ENCODE measurements at regions not wholly inside any gene's neighbourhood (a gene's known extent, or its start where the extent isn't known, plus 50 kb on each side); places are given as distances from the start of the nearest gene placed in this dataset.

DNA sequence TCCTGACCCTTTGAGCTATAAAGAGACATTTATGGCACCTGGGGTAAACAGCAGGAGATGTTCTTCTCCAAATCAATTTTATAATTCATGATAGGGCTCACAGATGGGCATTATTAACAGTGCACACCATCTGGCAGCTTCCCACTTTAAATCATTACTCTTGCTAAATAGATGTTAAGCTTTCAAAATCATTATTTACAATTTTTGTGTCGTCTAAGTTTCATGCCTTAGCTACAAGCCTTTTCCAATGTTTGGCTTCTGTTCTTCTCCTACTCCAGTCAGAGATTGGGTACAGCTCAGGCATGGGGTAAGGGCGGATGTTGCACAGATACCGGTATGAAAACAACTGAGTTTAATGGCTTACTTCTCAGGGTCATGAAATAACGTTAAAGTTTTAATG lies 120.9 kb upstream of the PFN2 start:
- no peak overlapping the region for H3K4me3 ChIP-seq
- no peaks in the 10 kb centered on the region for H3K36me3 ChIP-seq (ENCODE audit: control insufficient read depth in 2 of 2, insufficient read depth in 2 of 2, low read length in 1 of 2)
- 35% methylated on average over 4 of the region's 4 CpGs for WGBS (ENCODE audit: insufficient coverage, insufficient replicate concordance, low lambda C conversion rate, missing lambda C conversion rate)
- in situ Hi-C loops (cut with MboI) (no loop called here), intact Hi-C loops (cut with micrococcal nuclease; ENCODE audit: unreplicated experiment) (no loop called here)
- ChIA-PET RAD21 (ENCODE audit: unreplicated experiment) (interaction anchor here (2.0 kb wide), 1 partner anchor 124 kb away, joined by 4 read pairs; no protein-coding TSS in a partner anchor), SMC1A (ENCODE audit: uncharacterized antibody, unreplicated experiment) (interaction anchor here (1.4 kb wide), 1 partner anchor 155 kb away, joined by 4 read pairs; no protein-coding TSS in a partner anchor), POLR2A (no interaction called here), CTCF (interaction anchor here (1.1 to 1.3 kb wide), 2 partner anchors 16 to 93 kb away, joined by 3 to 4 read pairs; no protein-coding TSS in a partner anchor)
- no peaks in the 10 kb centered on the region for H4K20me1 ChIP-seq (ENCODE audit: control insufficient read depth, insufficient read depth)
- TF ChIP-seq NR2F1 (conservative IDR thresholded peaks at IDR 0.05) = no peak
- H3K9me3 ChIP-seq (replicated peaks; ENCODE audit: control insufficient read depth, insufficient read depth, low read length) = no peaks in the 10 kb centered on the region; the same call in 2 of the 3 replicates
- no peak overlapping the region for H3K27ac ChIP-seq (ENCODE audit: control insufficient read depth, insufficient read depth)
- FAIRE-seq (no peak), DNase-seq (ENCODE audit: low read depth, low spot score) (no peak), ATAC-seq (no peak)
- H3K79me2 ChIP-seq (ENCODE audit: control insufficient read depth, insufficient read depth, low read length) = no peaks in the 10 kb centered on the region
- H2AFZ ChIP-seq (ENCODE audit: control insufficient read depth, low read depth, low read length) = no peak overlapping the region
- no peaks in the 10 kb centered on the region for H3K27me3 ChIP-seq (replicated peaks in 1 of 2; ENCODE audit: control insufficient read depth in 2 of 2, insufficient read depth in 2 of 2, low read length in 1 of 2)
- H3K4me1 ChIP-seq (ENCODE audit: control insufficient read depth, insufficient read depth, low read length) = peaks cover 4% of the 10 kb centered on the region
- H3K4me2 ChIP-seq (ENCODE audit: control insufficient read depth, insufficient read depth) = no peak overlapping the region
- no TSS peak for BruUV-seq (replicated peaks)
- no peak overlapping the region for H3K9ac ChIP-seq (ENCODE audit: control insufficient read depth, insufficient read depth, low read length)

GRCh38 chr3:150090877-150091276 lies 120.2 kb upstream of the PFN2 start:
- no peak for TF ChIP-seq HDAC6 (IDR thresholded peaks at IDR 0.05; ENCODE audit: unreplicated experiment)
- no peak for TF ChIP-seq NFYB (IDR thresholded peaks at IDR 0.05; ENCODE audit: insufficient read depth, low read depth, low read length)
- no peak for TF ChIP-seq TBL1XR1 (IDR thresholded peaks at IDR 0.05; ENCODE audit: low read depth, low read length)
- TF ChIP-seq MYC (IDR thresholded peaks at IDR 0.05; ENCODE audit: insufficient read depth, insufficient read length, insufficient replicate concordance, low read length, severe bottlenecking) = no peak
- TF ChIP-seq, protein P1, sequence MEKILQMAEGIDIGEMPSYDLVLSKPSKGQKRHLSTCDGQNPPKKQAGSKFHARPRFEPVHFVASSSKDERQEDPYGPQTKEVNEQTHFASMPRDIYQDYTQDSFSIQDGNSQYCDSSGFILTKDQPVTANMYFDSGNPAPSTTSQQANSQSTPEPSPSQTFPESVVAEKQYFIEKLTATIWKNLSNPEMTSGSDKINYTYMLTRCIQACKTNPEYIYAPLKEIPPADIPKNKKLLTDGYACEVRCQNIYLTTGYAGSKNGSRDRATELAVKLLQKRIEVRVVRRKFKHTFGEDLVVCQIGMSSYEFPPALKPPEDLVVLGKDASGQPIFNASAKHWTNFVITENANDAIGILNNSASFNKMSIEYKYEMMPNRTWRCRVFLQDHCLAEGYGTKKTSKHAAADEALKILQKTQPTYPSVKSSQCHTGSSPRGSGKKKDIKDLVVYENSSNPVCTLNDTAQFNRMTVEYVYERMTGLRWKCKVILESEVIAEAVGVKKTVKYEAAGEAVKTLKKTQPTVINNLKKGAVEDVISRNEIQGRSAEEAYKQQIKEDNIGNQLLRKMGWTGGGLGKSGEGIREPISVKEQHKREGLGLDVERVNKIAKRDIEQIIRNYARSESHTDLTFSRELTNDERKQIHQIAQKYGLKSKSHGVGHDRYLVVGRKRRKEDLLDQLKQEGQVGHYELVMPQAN (conservative IDR thresholded peaks at IDR 0.05) = no peak
- TF ChIP-seq RCOR1 (conservative IDR thresholded peaks at IDR 0.05; ENCODE audit: low read depth, low read length) = no peak
- TF ChIP-seq SP1 (IDR thresholded peaks at IDR 0.05; ENCODE audit: low read depth, low read length) = no peak
- no peak for TF ChIP-seq SIN3A (IDR thresholded peaks at IDR 0.05; ENCODE audit: low read depth, low read length)
- TF ChIP-seq BCL11A (IDR thresholded peaks at IDR 0.05; ENCODE audit: low read depth, low read length) = no peak
- no peak for TF ChIP-seq KAT2A (conservative IDR thresholded peaks at IDR 0.05; ENCODE audit: control insufficient read depth, low read depth, low read length)
- no peak for TF ChIP-seq ATF2 (IDR thresholded peaks at IDR 0.05; ENCODE audit: low read length)
- no peaks in the 10 kb centered on the region for H3K27me3 ChIP-seq (replicated peaks in 1 of 2; ENCODE audit: control insufficient read depth in 2 of 2, insufficient read depth in 2 of 2, low read length in 1 of 2)
- CTCF ChIA-PET = interaction anchor here (1.0 to 1.3 kb wide), 3 partner anchors 16 to 283 kb away, joined by 3 to 4 read pairs (median 3); no protein-coding TSS in a partner anchor
- in situ Hi-C loops (cut with MboI) = no loop called here
- no peaks in the 10 kb centered on the region for H4K20me1 ChIP-seq (ENCODE audit: control insufficient read depth, insufficient read depth)
- SMC1A ChIA-PET (ENCODE audit: uncharacterized antibody, unreplicated experiment) = interaction anchor here (1.4 to 1.5 kb wide), 2 partner anchors 69 to 154 kb away, joined by 4 to 5 read pairs; no protein-coding TSS in a partner anchor
- H3K27ac ChIP-seq (ENCODE audit: control insufficient read depth, insufficient read depth) = no peak overlapping the region
- intact Hi-C loops (cut with micrococcal nuclease; ENCODE audit: unreplicated experiment) = no loop called here
- 0% methylated on average over 2 of the region's 2 CpGs for WGBS (ENCODE audit: insufficient coverage, insufficient replicate concordance, low lambda C conversion rate, missing lambda C conversion rate)
- ATAC-seq (peak; percentile 79), FAIRE-seq (no peak), DNase-seq (ENCODE audit: low read depth, low spot score) (no peak)
- no peaks in the 10 kb centered on the region for H3K79me2 ChIP-seq (ENCODE audit: control insufficient read depth, insufficient read depth, low read length)
- H3K4me1 ChIP-seq (ENCODE audit: control insufficient read depth, insufficient read depth, low read length) = no peaks in the 10 kb centered on the region
- H3K4me2 ChIP-seq (ENCODE audit: control insufficient read depth, insufficient read depth) = no peak overlapping the region
- no peaks in the 10 kb centered on the region; the same call in 2 of the 3 replicates for H3K9me3 ChIP-seq (replicated peaks; ENCODE audit: control insufficient read depth, insufficient read depth, low read length)
- no peak overlapping the region for H2AFZ ChIP-seq (ENCODE audit: control insufficient read depth, low read depth, low read length)
- no peaks in the 10 kb centered on the region for H3K36me3 ChIP-seq (ENCODE audit: control insufficient read depth in 2 of 2, insufficient read depth in 2 of 2, low read length in 1 of 2)
- no peak overlapping the region for H3K9ac ChIP-seq (ENCODE audit: control insufficient read depth, insufficient read depth, low read length)
- POLR2A ChIA-PET = no interaction called here
- H3K4me3 ChIP-seq = no peak overlapping the region
- RAD21 ChIA-PET (ENCODE audit: unreplicated experiment) = interaction anchor here (1.1 to 2.0 kb wide), 2 partner anchors 93 to 124 kb away, joined by 3 to 4 read pairs; no protein-coding TSS in a partner anchor
- no TSS peak for BruUV-seq (replicated peaks)
